Fibroblast of peridontal ligament (primary cell): ENCODE measurements at regions not wholly inside any gene's neighbourhood (a gene's known extent, or its start where the extent isn't known, plus 50 kb on each side); places are given as distances from the start of the nearest gene placed in this dataset.
A peak's percentile ranks its signal among the peaks of the same experiment; 100 is the strongest.
"Not testable (repeated sequence)": the region's sequence is repeated elsewhere in the genome, so short reads cannot be mapped to it uniquely, and the experiment has no call there.

Experiments
- DNase-seq: peaks from one replicate; pipeline ENCODE4 v3.0.0-alpha.2; 2010; ENCODE audit errors: extremely low read depth

DNA sequence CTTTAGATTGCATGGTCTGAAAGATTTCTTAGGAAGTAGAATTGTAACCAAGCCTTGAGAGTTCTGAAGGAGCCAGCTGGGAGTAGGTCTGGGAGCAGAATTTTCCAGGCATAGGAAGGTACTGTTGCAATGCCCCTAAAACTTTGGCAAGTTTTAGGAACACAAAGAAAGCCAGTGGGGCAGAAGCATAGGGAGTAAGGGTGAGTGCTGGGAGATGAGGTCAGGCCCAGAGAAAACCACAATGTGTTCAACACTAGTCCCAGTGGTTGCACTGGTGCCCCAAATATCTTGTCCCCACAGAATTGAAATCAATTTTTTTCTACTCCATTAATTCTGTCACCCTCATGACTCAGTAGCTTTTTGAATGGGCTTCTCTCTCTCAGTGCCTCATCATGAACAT is 120.7 kb upstream of the GALNT15 start:
- DNase-seq: peak; percentile 55

DNA sequence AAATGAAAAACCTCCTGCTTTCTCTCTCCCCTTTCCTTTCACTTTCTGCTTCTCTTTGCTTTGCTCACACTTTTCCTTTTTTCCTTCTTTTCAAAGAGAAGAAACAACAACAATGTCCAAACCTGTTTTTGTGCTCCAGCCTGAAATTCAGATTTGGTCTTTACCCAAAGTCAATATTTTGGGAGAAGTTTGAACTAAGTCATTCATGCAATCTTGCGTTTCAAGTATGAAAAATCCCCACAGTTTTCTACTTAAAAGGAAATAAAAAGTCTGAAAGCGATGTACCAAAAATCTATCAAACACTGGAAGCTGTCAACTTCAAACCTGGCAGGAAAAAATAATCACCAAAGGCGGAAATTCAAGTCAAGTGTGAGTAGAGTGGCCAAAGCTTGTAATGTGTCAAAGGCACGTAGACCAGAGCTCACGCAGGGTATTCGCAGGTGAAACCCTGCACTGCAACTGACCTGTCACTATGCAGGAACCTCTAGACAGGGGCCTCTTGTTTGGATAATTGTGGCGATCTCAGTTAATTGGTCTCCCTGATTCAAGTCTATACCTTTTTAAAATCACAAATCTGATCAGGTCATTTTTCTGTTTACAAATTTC is 118.8 kb upstream of the GALNT15 start:
- DNase-seq: peak; percentile 62

DNA sequence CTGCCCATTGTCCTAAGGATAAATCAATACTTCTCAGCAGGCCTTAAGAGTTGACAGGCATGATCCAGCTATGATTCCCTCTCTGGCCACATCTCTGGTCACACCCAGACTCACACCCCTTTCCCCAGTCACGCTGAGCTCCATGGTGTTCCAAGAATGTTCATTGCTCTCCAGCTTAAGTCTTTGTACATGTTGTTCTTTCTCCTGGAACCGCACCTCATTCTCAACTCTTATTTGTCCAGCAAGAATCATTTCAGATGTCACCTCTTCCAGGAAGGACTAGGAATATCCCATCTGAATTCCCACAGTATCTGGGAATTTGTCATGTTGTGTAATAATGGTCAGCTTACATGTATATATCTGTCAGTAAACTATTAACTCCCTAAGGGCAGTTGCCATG is 118.3 kb upstream of the GALNT15 start:
- DNase-seq: no peak

DNA sequence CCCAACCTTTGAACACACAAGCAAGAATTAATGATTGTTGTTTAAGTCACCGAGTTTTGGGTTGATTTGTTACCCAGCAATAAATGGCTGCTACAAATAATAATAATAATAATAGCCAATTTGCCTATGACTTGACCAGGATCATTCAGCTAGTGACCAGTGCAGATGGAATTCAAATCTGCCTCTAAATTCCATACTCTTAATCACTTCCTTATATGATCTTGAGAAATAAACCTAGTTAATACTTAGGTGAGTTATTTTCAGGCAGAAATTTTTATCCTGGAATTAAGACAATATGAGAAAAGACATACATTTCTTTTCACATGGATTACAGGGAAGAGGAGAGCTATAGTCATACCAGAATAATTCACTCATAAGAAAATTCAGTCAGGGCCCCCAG is 116.0 kb upstream of the GALNT15 start:
- no peak for DNase-seq

DNA sequence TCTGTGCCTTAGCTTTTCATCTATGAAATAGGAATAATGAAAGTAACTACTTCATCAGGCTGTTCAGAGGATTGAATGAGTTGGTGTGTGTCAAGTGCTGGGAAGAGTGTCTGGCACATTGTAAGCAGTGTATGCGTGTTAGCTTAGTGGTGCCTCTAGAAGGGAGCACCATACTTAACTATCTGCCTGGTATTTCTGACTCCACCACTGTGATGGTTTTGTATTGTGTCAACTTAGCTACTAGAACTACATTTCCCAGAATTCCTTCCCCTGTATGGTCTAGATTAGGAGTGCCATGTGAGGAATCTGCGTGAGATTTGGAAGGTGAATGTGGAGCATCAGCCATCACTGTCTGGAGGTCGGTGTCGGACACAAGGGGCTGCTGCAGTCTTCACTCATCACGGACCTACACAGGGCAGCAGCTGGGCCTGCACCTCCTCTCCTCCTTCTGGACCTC is 115.4 kb upstream of the GALNT15 start:
- DNase-seq: no peak

DNA sequence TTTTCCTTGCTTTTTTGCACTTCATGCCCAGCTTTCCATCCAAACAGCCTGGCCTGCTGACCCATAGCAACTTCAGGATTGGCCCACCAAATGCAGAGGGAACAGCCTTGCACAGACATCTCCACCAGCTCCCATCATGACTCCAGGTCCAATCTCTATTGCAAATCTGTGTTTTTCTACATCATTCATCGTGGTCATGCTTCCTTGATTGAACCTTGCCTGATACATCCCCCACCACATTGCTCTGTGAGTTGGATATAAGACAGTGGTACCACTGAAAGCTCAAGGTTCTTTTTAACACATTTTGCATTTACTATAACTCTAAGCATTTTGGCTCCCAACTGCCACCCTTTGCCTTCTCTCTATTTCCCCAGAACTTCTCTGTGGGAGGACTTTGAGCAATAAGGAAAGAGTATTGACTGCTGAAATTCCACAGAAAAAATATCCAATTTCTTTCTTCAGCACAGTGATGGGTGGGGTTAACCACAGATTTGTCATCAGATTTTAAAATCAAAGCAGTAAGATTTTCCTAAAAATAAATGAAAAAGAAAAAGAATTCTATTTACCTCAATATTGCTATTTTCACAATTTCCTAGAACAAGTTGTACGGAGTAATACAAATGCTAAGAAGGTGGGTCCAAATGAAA is 114.6 kb upstream of the GALNT15 start:
- no peak for DNase-seq

DNA sequence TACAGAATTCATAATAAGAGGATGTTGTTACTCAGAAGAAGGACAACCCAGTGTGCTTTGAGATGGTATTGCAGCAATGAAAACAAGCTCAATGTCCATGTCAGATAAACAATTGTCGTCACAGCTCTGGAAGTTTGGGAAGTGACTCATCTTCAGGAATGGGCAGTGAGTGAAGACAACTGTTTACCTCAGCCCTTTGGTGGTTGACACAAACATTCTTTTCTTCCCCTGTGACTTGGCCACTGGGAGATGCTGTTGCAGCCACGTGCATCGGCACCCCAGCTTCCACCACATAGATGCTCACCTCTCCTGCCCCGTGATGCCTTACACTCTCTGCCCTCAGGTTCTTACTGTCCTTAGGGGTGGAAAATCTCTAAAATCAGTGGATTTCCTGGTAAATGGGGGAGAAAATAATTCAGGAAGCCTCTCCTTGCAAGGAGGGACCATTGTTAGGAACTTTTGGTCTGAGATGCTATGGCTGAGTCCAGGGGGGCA is 114.1 kb upstream of the GALNT15 start:
- peak; percentile 100 for DNase-seq

DNA sequence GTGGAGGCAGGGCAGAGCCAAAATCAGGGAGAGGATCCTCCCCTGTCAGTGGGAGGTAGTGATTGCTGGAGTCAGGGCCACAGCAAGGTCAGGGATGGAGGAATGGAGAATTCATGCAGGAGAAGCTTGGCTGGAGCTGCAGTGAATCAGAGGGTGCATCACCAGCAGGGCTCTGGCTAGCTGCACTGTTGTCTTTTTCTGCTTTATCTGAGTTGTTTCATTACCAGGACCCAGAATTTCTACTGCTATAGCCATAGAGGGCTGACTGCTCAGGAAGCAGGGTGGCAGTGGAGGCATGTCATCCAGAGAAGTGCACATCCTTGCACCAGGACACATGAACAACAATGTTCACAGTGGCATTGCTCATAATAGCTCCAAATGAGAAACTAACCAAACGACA is 113.5 kb upstream of the GALNT15 start:
- DNase-seq: peak; percentile 93

DNA sequence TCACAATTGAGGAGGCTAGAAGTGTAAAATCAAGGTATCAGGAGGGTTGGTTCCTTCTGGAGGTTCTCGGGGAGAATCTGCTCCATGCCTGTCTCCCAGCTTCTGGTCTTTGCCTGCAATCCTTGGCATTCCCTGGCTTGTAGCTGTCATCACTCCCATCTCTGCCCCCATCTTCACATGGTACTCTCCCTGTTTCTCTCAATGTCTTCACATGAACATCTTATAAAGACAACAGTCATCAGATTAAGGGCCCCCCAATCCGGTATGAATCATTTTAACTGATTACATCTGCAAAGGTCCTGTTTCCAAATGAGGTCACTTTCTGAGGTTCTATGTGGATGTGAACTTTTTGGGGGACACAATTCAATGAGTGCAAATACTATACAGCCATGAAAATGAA is 113.0 kb upstream of the GALNT15 start:
- no peak for DNase-seq

DNA sequence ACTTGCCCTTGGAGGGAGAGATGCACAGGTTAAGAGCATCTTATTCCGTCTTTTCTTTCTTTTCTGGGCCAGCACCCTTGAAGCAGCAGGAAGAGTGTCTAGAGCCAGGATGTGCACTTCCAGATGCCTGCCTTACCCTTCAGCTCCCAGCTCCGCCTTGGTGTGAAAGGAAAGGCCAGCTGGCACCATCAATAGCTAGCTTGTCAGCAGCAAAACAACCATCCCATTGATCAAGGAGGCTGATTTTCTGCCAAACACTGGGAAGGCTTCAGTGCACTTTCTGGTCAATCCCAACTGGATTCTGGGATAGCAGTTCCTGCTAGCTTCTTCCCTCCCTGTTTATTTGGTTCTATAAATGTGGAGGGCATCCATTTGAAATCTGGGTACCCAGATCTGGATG is 110.9 kb upstream of the GALNT15 start:
- no peak for DNase-seq

DNA sequence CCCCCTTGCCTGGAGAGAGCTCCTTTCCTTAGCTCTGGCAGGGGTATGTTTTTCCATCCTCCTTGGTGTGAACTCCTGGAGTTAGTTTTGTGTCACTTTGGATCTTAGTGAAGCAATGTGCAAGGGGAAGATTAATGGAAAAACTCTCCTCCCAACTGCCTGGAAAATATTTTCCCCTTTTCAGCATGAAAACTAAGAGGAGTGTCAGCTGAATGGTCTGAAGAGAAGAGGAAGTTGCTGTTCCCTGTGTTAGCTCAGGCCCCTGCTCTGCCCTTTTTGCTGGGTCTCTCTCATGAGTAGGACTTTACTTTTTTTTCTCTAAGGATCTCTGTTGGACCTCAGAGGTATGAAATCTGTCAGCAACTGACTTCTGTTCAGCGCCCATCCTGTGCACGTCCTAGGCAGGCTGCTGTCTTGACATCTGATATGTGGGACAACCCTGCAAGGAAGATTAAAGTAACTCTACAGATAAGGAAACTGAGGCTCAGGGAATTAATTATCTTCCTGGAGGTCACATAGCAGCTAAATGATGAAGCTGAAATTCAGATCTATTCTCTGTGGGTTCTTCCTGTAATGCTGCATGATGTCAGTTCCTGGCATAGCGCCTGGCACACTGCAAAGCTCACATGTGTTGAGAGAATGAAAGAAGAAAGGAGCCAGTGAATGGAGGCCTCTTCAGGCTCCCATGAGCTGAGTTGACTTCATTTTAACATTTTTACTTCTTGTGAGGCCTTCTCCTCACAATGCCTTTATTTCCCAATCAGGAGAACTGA is 109.7 kb upstream of the GALNT15 start:
- peak; percentile 97 for DNase-seq

DNA sequence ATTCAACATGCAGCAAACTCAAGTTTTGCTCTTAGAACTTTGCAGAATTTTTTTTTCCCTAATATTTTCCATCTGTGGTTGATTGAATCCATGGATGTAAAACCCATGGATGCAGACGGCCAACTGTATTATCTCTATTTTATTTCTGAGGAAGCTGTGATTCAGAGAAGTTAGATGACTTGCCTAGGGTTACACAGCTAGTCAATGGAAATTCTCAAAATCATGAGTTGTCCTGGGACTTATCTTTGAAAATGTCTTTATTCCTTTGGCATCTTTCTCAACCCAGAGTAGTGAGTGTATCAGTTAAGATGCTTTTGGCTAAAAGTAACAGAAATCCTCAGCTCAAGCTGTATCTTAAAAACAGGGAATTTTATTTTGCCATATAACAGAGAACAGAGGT is 107.9 kb upstream of the GALNT15 start:
- no peak for DNase-seq

DNA sequence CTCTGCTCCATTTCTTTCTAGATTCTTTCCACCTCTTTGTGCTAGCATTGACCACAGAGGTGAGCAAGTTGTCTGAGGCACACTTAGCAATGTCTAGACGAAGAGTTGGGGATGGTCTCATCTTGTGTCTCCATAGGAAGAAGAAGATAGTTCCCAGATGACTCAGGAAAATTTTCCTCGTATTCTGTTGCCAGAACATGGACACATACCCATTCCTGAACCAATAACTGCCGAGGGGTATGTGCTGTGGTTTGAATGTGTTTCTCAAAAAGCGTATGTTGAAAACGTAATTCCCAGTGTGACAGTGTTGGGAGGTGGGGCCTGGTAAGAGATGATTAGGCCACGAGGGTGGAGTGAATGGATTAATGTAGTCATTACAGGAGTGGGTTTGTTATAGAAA is 107.5 kb upstream of the GALNT15 start:
- peak; percentile 88 for DNase-seq

DNA sequence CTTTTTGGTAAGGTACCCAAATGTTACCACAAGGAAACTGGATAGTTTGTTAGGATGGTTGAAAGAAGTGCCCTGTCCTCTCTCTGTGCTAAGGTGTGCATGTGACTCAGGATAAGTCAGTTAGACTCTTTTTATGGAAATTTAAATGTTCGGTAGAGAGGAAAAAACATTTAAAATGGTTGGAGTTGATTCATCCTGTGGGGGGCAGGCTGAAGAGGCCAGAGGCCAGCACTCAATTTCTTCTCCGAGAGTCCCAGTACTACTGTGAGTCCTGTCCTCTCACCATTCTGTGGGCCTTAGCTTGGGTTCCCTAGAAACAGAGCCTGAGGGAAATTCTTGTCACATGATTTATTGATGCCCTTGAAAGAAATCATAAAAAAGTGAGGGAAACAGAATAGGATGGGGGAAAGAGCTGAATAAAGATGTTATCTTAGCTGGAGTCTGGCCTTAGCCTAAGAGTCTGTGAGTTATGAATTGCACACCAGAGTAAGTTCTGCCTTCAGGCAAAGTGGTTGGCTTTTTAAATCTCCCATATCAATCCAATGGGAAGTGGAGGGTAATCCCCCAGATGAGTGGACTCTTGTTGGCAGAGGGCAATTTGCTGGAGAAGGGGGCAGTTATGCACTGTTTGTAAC is 106.5 kb upstream of the GALNT15 start:
- no peak for DNase-seq

DNA sequence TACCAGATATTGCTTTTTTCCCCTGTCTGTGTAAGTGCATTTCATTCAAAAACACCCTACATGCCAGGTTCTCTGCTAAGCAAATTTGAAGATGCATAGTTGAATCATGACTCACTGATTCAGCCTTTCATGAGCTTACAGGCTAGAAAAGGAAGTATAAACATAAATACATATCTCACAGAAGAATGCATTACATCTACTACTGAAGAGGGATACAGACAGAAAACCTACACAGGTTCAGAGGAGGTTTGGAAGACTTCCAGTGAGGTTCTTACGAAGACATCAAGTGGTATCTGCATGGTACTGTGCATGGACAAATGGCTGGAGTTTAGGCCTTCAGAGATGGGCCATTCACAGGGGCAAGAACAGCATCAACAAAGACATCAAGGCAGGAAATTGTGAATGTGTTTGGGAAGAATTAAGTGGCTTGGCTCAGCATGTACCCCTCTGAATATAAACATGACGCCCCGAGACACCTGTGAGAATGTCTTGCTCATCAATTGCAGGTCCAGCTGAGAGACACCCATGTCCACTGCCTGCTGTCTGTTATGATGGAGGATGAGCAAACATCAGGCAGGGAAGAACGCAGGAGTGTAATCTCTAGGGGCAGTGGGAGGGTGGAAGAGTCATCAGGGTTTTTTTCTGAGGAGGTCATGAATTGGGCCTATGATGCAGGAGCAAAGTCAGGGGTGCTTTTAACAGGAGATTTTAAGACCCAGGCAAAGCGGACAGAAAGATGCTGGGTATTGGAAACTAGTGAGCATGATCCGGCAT is 105.1 kb upstream of the GALNT15 start:
- DNase-seq: peak; percentile 93

DNA sequence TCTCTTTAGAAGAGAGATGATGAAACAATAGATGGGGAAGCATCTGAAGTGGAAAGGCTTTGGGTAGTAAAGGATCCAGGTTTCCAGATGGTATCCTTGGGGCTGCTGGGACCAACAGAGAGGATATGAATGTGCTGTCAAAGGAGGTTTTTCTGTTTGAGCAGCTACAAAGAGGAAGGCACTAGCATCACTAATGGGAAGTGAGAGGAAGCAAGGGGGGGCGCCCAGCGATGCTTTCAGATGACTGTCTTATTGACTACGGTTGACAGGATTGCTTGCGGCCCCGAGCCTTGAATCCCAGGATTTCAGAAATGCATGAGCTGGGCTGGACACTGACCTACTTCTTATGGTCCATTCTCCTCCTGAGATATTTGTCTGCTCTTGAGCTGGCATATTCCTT is 103.8 kb upstream of the GALNT15 start:
- DNase-seq: no peak

DNA sequence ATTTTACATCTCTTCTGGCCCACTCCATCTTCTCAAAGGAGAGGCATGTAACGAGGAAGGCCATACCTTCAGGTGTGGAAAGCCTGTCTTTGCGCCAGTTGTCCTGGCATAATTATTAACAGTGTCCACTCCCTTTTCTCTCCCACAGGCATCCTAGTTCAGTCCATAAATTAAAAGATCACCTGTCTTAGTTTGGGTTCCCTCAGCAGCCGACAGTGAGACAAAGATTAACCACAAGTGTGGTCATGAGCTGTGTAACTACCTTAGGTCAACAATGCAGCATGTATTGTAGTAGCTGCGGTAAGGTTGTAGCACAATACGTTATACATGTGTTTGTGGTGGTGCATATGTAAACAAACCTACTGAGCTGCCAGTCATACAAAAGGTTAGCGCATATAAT is 103.3 kb upstream of the GALNT15 start:
- no peak for DNase-seq

DNA sequence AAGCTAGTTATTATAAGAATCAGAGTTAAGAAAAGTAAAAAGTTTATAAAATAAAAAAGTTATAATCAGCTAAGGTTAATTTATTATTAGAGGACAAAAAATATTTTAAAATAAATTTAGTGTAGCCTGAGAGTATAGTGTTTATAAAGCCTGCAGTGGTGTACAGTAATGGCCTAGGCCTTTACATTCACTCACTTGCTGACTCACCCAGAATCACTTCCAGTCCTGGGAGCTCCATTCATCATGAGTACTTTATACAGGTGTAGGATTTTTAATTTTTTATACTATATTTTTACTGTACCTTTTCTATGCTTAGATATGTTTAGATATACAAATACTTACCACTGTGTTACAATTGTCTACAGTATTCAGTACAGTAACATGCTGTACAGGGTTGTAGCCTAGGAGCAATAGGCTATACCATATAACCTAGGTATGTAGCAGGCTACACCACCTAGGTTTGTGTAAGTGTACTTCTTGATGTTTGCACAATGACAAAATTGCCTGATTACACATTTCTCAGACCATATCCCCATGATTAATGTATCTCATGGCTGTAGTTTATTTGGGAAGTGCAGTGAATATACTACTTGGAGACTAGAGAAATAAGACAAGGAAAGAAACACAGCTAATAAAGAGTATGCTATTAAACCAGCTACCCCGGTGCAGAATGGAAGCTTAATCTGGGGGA is 101.9 kb upstream of the GALNT15 start:
- no peak for DNase-seq

DNA sequence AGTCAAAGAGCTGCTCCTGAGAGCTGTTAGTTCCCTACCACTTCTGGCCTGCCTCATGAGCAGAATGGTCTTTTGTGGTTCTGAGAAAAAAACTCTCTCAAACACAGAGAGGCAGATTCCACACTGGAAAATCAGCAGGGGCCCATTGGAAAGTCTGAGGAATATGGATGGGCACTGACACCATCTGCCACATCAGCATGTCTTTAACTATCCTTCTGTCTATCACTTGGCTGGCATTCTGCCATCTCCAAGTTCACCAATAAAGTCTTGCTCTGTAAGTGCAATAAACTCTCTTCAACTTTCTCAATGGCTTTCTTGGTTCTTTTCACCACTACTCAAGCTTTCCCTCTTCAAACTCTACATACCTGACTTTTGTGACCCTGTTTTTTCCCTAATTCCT is 101.3 kb upstream of the GALNT15 start:
- no peak for DNase-seq

DNA sequence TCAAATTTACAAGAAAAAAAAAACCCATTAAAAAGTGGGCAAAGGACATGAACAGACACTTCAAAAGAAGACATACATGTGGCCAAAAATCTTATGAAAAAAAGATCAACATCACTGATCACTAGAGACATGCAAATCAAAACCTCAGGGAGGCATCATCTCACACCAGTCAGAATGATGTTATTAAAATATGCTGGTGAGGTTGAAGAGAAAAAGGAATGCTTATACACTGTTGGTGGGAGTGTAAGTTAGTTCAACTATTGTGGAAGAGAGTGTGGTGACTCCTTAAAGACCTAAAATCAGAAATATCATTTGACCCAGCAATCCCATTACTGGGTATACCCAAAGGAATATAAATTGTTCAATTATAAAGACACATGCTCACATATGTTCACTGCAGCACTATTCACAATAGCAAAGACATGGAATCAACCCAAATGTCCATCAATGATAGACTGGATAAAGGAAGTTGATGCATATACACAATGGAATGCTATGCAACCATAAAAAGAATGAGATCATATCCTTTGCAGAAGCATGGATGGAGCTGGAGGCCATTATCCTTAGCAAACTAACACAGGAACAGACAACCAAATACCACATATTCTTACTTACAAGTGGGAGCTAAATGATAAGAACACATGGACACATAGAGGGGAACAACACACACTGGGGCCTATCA is 100.3 kb upstream of the GALNT15 start:
- DNase-seq: not testable (repeated sequence)
